GM19043 (cell line): ENCODE measurements at regions not wholly inside any gene's neighbourhood (a gene's known extent, or its start where the extent isn't known, plus 50 kb on each side); places are given as distances from the start of the nearest gene placed in this dataset.

Experiments used
- ATAC-seq: cut with Tn5 transposase; IDR thresholded peaks from one replicate; pipeline ENCODE4 v1.9.1; 2021; ENCODE audit warnings: low read depth; ENCODE audit not compliant: unreplicated experiment

- no peak for ATAC-seq
Measured at GRCh38 chr15:35722501-35722900, 176.5 kb upstream of the DPH6 start.

DNA sequence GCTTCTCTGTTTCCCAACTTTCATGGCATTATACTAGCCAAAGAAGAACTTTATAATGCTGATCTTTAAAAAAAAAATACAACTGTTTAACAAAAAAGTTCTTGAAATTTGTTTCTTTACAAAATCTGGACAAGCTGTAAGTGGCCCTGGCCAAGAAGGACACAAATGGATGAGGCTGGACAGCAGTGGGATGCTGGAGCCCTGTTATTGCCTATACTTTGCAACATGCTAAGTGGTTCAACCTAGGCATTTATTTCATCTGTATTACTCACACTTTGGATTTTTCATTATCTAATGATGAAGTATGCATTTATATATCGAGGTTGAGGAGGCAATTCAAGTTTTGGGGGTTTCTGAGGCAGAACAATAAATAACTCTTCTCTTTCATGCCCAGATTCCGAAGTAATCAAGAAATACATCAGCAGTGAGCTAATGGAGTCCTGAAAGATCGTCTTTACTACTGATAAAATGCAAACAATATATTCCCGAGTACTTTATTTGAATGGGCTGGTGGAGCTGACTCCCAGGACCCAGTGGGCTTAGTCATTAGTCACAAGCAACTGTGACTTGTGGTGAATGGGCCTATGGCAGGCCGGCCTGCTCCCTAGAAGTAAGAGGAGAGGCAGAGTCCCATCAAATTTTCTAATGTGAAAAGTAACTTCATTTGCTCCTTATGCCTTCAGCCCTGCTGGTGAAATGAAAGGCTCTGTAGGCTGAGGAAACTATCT lies 177.3 kb upstream of the DPH6 start:
- no peak for ATAC-seq

GRCh38 chr15:35723852-35724251 lies 177.9 kb upstream of the DPH6 start:
- ATAC-seq, result no peak

DNA sequence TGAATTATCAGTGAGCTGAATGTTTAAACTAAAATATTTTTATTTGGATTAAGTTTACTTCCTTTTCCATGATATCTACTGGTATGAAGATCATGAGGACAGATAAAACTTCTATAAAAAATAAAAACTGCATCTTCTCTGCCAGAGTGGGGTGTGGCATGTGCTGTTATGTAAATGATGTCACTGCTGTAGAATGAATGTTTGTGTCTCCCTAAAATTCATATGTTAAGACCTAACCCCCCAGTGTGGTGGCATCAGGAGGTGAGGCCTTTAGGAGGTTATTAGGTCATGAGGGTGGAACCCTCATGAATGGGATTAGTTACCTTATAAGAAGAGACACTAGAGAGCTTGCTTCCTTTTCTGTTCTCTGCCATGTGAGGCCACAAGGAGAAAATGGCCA lies 178.7 kb upstream of the DPH6 start:
- ATAC-seq, result no peak

- no peak for ATAC-seq
Measured at GRCh38 chr15:35725353-35725752, 179.4 kb upstream of the DPH6 start.

DNA sequence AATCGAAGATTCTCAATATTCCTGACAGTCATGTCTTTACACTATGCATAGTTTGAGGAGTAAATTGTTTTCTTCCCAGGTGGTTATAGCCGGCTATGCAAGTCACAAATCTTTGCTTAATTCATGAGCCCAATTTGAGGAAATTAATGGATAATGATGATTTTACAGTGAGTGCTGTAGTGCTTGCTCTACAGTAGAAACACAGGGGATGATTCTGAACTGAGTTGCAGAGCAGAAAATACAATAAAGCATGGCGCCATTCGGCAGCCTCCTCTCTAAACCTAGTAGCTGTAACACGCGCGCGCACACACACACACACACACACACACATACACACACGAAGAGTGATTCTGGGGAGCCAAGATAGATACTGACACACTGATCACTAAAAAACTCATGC lies 181.7 kb upstream of the DPH6 start:
- ATAC-seq, result no peak

DNA sequence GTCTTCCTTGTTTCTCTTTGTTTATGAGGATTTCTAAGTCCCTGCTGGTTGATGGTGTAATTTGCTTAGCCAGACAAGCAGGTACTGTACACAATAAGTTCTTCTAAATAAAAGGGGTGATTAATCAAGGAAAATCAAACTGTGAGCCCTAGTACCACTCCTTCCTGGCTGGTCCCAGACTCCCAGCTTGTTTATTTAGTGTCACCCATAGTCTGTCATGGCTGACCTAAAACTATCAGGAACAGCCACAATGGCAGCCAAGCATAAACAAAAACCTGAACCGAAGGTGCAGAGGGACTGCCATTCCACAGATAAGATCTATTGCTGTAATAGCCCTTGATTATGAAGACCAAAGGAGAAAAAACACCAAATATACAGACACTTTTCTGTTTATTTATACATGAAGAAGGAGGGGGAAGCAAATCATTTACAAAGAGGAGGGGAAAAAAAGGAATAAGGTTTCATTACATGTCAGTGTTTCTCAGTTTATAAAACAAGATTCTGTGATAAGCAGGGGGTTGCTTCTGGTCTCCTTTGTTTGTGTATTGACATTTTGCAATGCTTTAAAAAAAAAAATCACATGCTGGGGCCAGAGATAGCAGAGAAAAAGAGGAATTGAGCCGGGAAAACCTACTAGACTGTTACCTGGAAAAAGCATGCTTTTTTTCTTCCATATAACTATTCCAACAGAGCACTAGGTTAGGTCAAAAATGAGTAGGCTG lies 182.4 kb upstream of the DPH6 start:
- no peak for ATAC-seq

- ATAC-seq, result no peak
Measured at GRCh38 chr15:35736150-35736549, 190.2 kb upstream of the DPH6 start.

DNA sequence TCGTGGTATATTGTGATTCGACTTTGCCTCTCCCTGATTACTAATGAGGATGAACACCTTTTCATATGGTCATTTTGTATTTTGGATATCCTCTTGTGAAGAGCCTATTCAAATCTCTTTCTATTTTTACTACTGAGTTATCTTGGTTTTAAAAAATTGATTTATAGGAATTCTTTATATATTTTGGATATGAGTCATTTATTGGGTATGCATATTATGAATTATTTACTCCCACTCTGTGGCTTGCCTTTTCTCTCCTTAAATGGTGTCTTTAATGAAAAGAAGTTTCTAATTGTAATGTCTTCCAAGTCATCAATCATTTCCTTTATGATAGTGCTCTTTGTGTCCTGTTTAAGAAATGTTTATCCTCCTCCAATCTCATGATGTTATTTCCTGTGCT lies 191.5 kb upstream of the DPH6 start:
- no peak for ATAC-seq

DNA sequence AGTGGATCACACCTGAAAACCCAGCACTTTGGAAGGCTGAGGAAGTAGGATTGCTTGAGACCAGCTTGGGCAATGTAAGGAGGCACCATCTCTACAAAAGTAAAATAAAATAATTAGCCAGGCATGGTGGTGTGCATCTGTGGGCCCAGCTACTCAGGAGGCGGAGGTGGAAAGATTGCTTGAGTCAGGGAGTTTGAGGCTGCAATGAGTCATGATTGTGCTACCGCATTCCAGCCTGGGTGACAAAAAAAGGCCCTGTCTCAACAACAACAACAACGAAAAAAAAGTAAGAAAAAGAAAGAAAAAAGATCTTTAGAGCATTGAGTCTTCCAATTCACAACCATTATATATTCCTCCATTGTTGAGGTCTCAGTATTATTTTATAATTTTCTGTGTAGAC lies 192.4 kb upstream of the DPH6 start:
- no peak for ATAC-seq

- no peak for ATAC-seq
Measured at GRCh38 chr15:35740761-35741160, 194.8 kb upstream of the DPH6 start.

GRCh38 chr15:35741395-35741794 lies 195.4 kb upstream of the DPH6 start:
- no peak for ATAC-seq

DNA sequence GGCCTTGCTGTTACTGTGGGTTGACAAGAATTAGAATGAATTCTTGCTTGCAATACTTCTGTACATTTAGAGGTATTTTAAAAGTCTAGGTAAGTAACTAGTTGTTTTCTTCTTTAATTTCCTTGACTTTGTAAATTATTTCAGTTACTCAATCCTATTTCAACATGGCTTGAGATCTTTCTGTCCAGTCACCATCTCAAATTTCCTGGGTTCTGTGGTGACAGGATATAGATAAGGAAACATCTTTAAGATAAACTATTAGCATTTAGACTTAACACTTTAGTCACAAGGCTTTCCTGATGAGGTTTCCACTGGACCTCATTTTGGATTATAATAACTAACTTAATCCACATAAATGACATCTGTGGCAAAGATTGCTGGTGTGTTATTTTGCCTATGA lies 195.9 kb upstream of the DPH6 start:
- no peak for ATAC-seq

DNA sequence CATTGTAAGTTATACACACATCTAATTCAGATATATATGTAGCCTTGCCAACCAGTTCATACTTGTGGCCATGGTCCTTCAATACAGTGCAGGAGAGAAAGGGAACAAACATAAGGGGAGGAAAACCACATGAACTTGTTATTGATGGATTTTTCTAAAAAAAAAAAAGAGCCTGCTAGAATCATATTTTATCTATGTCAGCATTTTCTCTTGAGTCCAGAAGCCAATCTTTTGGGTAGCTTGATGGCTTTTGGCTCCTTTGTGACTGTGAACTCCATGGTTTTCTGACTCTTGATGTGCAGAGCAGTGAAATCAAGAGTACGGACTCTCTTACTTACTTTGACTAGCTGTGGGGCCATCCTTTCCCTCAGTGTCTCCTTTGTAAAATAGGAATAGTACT lies 197.4 kb upstream of the DPH6 start:
- ATAC-seq, result no peak

GRCh38 chr15:35746121-35746520 lies 200.2 kb upstream of the DPH6 start:
- ATAC-seq, result no peak

DNA sequence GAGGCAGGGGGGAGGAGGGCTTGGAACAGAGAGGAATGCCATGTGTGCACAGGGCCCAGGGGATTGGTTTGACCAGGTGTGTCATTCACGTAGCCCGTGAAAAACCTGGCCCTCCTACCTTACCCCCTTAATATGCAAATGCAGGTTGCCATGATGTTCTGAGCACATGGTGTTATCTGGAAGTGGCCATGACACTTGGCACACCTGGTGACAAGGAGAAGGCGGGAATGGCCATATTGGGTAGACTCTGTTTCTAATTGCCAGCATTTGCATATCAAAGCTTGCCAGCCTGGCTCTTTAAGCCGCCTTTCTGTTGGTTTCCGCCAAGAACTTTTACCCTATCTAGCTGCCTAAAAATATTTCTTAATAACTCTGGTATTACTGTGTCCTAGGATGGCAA lies 202.1 kb upstream of the DPH6 start:
- no peak for ATAC-seq

- no peak for ATAC-seq
Measured at GRCh38 chr15:35750051-35750450, 204.1 kb upstream of the DPH6 start.

DNA sequence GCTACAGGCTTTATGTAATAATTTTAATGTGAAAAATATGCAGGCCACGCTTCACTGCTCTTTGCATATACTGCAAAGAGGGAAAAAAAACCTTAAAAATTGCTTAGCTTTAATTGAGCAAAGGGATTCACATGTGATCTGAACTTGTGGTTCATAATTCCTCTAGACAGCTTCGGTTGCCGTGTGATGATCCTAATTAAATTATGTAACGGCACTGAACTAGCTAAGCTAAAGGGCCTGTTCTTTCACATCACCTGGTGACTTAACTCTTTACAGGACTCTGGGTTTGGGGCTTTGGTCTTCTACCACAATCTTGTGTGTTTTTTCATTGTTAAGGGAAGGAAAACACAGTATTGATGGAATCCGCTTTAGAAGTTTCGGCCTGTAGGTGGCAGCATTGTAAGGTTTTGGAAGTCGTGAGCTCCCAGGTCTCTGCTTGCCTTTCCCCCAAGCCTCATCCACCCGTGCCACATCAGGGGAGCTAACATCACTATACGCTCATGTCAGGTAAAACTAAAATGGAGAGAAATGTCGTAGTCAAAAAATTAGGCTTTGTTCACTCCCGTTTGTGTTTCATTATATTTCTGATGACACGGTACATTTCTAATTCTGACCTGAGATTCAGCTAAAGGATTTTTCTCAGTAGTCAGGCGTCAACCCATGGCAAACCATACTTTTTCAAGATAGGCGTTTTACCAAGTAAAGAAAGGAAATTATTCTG lies 205.6 kb upstream of the DPH6 start:
- no peak for ATAC-seq

GRCh38 chr15:35752134-35752466 lies 206.1 kb upstream of the DPH6 start:
- ATAC-seq, result no peak

DNA sequence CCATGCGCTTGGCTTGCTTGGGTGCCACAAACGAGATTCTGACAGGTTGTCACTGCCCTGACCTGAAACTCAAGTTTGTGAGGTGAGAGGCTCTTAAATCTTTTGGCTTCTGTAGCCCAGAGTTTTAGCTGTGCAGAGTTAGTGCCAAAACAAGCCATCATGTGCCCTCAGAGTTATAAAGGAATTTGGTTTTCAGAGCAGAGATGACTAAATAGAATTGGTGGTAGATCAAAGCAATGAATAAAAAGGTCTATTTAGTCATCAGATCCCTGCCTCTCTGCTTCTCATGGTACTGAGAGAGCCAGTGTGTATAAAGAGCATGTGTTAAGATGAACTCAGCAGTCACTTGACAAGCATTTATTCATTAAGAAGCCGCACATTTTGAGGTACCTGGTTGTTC lies 207.5 kb upstream of the DPH6 start:
- no peak for ATAC-seq

DNA sequence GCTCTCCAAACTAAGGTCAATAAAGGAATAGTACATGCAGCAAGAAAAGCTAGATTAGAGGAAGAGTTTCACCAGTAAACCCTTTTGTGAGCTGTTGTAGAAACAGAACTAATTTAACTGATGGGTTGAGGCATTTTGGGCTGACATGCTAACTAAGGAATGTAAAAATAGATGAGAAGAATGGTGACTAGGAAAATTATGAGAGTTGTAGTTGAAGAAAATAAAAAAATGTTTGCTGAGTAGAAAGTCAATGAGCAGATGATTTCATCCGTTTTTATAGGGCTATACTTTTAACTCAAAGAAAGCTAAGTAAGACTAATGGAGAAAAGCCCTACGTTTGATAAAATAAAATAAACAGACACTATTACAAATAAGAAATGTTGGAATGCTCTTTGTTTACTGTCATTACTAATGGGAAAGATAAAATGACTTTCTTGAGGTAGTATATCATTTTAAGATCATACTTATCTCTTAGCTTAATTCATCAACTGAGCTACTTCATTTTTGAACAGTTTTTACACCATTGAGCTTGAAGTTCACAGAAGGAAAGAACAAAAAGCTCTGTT lies 209.4 kb upstream of the DPH6 start:
- no peak for ATAC-seq

DNA sequence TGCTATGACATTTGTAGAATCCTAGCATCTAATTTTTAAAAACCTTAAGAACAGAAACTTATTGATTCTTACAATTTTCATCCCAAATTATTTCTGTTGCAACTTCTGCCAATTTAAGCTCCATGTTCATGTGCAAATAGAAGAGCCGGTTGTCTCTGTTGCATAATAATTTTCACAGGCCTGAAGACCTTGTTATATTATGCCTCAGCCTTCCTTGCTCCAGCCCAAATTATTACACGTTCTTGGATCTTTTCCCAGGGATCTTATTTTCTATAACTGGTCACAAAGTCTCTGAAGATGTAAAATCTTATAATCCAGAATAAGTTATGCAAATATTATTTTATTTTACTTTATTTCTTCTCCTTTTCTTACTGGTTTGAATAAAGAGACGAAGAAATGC lies 210.7 kb upstream of the DPH6 start:
- no peak for ATAC-seq
